UCSD-AML1 (cell line): ENCODE measurements at regions not wholly inside any gene's neighbourhood (a gene's known extent, or its start where the extent isn't known, plus 50 kb on each side); places are given as distances from the start of the nearest gene placed in this dataset.

Experiments
- DNase-seq: peaks from one replicate; lab custom pipeline; 2025; ENCODE audit not compliant: unreplicated experiment; lab: John Stamatoyannopoulos, UW

DNA sequence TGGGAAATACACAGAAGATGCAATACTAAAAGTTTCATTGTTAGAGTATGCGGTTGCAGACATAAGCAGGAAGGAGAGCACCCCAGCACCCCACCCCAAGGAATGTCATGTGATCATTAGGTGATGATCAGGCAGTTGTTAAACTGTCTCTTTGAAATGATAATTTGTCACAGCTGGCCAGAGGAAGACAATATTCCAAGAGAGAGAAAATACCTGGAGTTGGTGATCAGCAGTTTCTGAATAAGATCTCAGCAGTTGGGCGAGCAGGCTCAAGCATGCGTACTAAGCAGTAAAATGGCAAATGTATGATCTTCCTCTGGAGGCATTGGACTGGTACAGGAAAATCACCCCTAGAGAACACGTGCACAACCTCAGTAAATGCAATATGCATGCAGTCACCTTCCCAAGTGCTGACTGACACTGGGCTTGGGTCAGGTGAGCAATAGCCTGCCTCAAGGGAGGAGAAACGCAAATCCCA lies 250.1 kb upstream of the MBL2 start:
- DNase-seq, result no peak

- no peak for DNase-seq
These were observed 240.7 kb upstream of the MBL2 start for GRCh38 chr10:53013201-53013810.

DNA sequence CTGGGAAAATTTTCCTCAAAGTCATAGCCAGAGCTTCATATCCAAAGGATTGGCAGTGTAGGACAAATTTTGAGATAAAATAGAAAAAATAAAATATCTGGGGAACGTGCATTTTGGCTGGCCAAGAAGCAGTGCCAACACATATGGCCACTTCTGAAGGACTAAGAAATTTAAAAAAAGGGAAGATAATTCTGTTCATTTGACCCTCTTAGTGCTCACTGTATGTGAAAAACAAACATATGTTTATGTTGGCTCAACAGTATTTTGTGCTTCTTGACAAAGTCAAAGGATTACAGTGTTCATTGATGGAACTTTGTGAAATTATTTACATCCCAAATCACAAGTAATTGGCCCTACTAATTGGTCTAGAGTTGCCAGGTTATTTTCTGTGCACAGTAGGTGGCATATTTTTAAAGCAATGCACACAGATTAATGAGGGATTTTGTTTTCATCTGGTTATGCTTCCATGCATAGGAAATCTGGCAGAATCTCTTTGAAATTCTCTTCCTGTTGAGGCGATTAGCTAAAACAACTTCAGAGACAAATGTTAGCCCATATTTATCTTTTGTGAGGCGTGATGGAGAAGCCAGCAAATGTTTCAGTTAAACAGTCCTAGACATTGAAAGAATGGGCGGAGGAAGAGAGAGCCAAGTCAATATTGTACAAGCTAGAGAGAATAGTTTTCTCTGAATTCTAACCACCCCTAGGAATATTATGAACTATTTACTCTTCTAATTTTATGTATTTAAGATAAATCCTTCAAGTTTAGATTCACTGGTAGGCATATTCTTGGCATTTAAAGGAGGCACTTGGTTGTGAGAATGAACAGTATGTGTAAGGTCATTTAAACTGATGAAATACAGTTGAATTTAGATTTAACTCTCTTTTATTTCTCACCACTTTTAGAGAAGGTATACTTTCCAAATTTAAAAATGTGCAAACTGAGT lies 237.7 kb upstream of the MBL2 start:
- no peak for DNase-seq

DNA sequence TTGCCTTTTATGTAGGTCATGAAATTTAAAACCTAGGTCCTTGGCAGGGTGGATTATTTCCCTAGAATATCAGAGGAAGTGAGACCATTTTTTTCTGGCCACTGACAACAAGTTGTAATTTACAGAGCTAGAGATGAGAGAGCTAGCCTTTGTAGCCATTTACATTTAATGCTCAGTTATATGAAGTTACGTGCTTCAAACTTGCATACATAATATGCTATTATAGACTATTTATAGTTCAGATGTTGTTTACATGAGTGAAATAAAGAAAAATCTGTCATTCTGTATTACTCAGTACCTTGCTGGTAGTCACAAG lies 234.9 kb upstream of the MBL2 start:
- no peak for DNase-seq

DNA sequence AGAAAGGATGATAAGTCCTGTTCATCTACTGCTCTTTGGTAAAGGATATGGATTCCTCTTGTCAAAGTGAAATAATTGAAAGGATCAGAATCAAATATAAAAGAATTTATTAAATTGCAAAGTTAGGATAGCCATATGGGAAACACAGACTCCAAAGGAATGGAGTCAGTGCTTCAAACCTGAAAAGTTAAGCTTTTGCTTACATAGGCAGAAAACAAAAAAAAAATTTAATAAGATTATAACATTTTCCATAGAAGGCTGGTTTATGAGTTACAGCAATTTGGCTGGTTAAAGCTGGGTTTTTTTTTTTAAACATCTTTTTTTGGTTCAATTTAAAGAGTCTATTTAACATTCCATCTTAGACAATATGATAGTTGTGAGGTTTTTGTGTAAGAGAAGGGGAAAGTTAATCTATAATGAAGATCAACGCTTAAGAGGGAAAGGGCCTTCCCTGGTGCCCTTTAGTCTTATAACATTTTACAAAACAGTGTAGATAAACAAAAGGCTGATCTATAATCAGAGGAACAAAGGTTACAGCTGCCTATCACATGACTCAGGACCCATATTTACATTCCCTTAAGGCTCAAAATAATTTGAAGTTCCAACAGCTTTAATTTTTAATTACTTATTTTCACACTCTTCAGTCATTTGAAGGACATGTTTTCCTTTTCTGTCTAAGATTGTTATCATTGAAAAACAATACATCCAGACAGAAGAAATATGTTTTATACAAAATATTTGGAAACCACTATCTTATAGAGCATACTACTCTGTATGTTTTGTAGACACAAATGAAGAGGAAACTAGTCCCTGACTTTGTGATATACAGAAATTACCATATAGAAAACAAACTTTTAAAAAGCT lies 234.3 kb upstream of the MBL2 start:
- no peak for DNase-seq

GRCh38 chr10:53005612-53006345 lies 233.2 kb upstream of the MBL2 start:
- DNase-seq, result no peak

DNA sequence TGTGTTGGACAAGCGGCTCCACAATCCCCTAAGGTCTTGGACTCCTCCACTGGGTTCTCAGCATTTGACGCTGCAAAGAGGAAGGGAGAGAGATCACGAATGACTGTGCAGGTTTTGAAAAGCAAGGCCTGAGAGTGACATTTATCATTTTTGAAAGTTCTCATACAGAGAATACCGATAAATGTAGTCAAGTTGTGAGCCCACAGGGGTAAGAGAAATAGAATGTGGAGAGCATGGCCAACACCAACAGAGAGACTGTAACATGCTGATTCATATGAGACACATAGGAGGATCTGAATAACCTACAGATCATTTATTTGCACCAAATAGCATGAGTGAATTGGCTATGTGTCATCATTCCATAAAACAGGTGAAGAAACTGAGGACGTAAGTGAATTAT lies 230.5 kb upstream of the MBL2 start:
- no peak for DNase-seq

DNA sequence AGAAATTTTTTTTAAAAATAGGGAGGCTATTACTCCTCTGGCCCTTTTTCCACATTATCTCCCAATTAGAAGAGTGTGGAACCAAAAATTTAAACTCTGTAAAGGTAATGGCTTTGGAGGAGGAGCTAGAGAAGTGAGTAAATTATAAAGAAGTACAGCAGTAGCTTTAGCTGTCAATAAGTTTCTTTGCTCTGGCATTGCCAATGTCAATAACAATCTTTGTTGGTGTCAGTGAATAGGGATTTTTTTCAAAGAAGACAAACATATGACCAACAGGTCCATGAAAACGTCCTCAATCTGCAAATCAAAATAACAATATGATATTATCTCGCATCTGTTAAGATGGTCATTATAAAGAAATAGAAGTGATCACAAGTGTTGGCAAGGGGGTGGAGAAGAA lies 227.1 kb upstream of the MBL2 start:
- DNase-seq, result no peak

DNA sequence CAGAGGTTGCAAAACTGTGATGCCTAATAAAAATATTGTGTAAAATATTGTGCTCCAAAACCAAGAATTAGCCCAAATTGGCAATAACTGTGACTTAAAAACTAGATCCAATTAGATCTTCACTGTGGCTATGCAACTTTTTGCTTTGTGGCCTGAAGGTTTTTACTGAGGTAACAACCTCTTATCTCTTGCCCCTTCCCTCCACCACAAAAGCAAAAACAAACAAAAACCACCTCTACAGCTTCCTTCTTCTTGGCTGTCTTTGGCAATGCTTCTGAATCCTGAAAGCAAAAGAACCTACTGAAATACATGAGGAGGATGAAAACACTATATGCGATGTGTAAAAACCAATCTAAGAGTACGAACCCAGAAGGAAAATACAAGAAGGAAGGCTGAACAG lies 226.7 kb upstream of the MBL2 start:
- DNase-seq, result no peak

GRCh38 chr10:52997007-52997406 lies 224.4 kb upstream of the MBL2 start:
- no peak for DNase-seq

- no peak for DNase-seq
These were observed 221.8 kb upstream of the MBL2 start for GRCh38 chr10:52994370-52994769.

DNA sequence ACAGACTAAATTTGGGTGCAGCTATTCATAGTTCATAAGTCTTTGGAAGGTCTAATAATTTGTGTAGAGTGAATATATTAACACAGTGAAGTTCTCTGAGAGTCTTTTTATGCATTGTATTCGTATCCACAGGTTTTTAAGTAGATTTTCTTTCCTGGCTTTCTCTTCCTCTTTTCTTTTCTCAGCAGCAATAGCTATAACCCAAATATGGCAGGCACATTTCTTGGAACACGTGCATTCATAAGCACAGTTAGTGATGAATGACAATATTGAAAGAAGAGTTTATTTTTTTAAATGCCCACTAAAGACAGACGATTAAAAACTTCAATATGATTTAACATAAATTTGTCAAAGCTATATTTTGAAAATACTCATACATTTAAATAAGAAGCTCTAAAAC lies 220.5 kb upstream of the MBL2 start:
- no peak for DNase-seq

- DNase-seq, result no peak
These were observed 220.0 kb upstream of the MBL2 start for GRCh38 chr10:52992567-52992966.

DNA sequence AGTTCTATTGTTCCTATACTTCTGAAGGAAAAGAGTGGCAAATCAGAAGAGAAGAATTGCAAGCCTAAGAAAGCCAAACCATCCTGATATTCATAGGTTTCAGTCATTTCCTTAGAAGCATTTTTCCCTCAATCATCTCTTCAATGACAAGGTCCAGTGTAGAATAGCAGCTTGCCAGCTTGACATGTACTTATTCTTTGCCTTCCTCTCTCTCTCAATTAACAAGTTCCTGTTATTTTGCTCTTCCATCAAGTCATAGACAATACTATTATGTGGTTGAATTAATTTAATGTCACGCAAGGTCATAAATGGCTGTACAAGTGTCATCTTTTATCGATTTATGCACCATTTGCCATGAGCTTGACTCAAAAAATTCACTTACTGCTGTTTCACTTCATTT lies 216.3 kb upstream of the MBL2 start:
- DNase-seq, result no peak

- no peak for DNase-seq
These were observed 213.5 kb upstream of the MBL2 start for GRCh38 chr10:52986125-52986524.

DNA sequence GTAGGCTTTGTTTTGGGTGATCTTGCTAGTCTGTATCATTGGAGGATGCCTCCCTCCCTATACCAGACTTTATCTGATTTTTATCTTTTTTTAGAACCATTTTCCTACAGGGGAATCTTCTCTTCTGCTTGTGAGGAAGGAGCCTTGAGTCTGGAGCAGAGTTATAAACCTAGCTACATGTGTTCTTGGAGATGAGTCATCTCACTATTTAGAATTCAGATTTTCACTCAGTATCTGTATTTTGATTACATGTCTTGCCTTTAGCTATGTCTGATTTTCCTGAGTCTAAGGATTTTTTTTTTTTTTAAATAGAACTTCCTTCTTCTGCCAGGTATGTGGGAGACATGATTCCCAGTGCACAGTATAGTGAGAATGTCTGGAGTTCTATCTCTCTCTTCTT lies 211.6 kb upstream of the MBL2 start:
- DNase-seq, result no peak

GRCh38 chr10:52979295-52979990 lies 206.9 kb upstream of the MBL2 start:
- no peak for DNase-seq

GRCh38 chr10:52977581-52977980 lies 205.0 kb upstream of the MBL2 start:
- no peak for DNase-seq

- no peak for DNase-seq
These were observed 195.5 kb upstream of the MBL2 start for GRCh38 chr10:52967806-52968795.
